PC-3 (cell line): ENCODE measurements at regions not wholly inside any gene's neighbourhood (a gene's known extent, or its start where the extent isn't known, plus 50 kb on each side); places are given as distances from the start of the nearest gene placed in this dataset.

Experiments used
- EZH2phosphoT487 ChIP-seq: fragments of 300-600 bp; sonication (generic); IDR thresholded peaks from 2 replicates; pipeline ENCODE4 v1.6.1; 2018; ENCODE audit warnings: mild to moderate bottlenecking, antibody characterized with exemption, low read length, borderline replicate concordance
- TF ChIP-seq, protein P1 (sequence below): fragments of 300-600 bp; sonication (generic); conservative IDR thresholded peaks from 2 replicates; pipeline ENCODE4 v1.5.1; 2017; ENCODE audit warnings: antibody characterized with exemption, low read depth, mild to moderate bottlenecking, low read length

DNA sequence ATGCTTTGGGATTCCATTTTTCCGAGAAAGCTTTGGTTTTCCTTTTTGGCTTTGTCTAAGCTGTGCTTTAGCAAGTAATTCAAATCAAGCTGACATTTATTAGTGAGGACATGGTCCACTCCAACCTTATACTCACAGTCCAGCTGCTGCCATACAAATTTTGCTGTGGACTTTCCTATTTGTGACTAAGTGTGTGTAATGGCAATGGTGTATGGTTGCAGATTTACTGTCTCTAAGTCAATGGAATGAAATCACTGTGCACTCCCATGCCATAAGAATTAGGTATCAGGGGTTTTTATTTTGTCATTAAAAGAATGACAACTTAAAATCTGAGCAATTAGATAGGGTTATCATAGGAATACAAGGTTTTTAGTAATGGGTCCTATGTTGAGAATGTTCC lies 530.0 kb downstream of the CCDC171 start:
- TF ChIP-seq, protein P1, sequence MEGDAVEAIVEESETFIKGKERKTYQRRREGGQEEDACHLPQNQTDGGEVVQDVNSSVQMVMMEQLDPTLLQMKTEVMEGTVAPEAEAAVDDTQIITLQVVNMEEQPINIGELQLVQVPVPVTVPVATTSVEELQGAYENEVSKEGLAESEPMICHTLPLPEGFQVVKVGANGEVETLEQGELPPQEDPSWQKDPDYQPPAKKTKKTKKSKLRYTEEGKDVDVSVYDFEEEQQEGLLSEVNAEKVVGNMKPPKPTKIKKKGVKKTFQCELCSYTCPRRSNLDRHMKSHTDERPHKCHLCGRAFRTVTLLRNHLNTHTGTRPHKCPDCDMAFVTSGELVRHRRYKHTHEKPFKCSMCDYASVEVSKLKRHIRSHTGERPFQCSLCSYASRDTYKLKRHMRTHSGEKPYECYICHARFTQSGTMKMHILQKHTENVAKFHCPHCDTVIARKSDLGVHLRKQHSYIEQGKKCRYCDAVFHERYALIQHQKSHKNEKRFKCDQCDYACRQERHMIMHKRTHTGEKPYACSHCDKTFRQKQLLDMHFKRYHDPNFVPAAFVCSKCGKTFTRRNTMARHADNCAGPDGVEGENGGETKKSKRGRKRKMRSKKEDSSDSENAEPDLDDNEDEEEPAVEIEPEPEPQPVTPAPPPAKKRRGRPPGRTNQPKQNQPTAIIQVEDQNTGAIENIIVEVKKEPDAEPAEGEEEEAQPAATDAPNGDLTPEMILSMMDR: no peak
- TF ChIP-seq EZH2phosphoT487: no peak
